Activated T-helper 17 cell treated with anti-CD3 and anti-CD28 coated beads, Interleukin-2, amount 50 U/mL, for 72 hours (primary cell): ENCODE measurements at regions not wholly inside any gene's neighbourhood (a gene's known extent, or its start where the extent isn't known, plus 50 kb on each side); places are given as distances from the start of the nearest gene placed in this dataset.

Source experiments
- ATAC-seq: fragments of 150-1000 bp; cut with Tn5 transposase; replicated peaks from 2 replicates; pipeline ENCODE4 v1.10.0; 2021; ENCODE audit warnings: mild to moderate bottlenecking, moderate library complexity
- H3K27ac Mint-ChIP-seq: one replicate; pipeline ENCODE4 v1.8.0; 2022; ENCODE audit warnings: mixed read lengths
- H3K27me3 Mint-ChIP-seq: one replicate; pipeline ENCODE4 v1.8.0; 2022; ENCODE audit warnings: mixed read lengths
- H3K36me3 Mint-ChIP-seq: one replicate; pipeline ENCODE4 v1.8.0; 2022; ENCODE audit warnings: low read depth, mild to moderate bottlenecking, mixed read lengths
- H3K4me1 Mint-ChIP-seq: one replicate; pipeline ENCODE4 v1.8.0; 2022; ENCODE audit warnings: mixed read lengths
- H3K4me3 Mint-ChIP-seq: one replicate; pipeline ENCODE4 v1.8.0; 2022; ENCODE audit warnings: mild to moderate bottlenecking, mixed read lengths
- H3K9me3 Mint-ChIP-seq: one replicate; pipeline ENCODE4 v1.8.0; 2022; ENCODE audit warnings: mixed read lengths

GRCh38 chr18:45357686-45358470 lies 257.4 kb upstream of the SLC14A2 start:
- no peak overlapping the region for H3K27ac Mint-ChIP-seq

GRCh38 chr18:45359275-45360009 lies 255.8 kb upstream of the SLC14A2 start:
- H3K27me3 Mint-ChIP-seq: peaks cover 14% of the 10 kb centered on the region
- H3K36me3 Mint-ChIP-seq: no peaks in the 10 kb centered on the region
- ATAC-seq: no peak
- no peaks in the 10 kb centered on the region for H3K4me1 Mint-ChIP-seq
- H3K4me3 Mint-ChIP-seq: no peak overlapping the region
- no peaks in the 10 kb centered on the region for H3K9me3 Mint-ChIP-seq
- no peak overlapping the region for H3K27ac Mint-ChIP-seq

More at GRCh38 chr18:45357686-45358470, 257.4 kb upstream of the SLC14A2 start:
- H3K9me3 Mint-ChIP-seq: no peaks in the 10 kb centered on the region
- H3K36me3 Mint-ChIP-seq: no peaks in the 10 kb centered on the region
- no peak for ATAC-seq
- H3K27me3 Mint-ChIP-seq: peaks cover 2% of the 10 kb centered on the region
- no peak overlapping the region for H3K4me3 Mint-ChIP-seq
- H3K4me1 Mint-ChIP-seq: no peaks in the 10 kb centered on the region

DNA sequence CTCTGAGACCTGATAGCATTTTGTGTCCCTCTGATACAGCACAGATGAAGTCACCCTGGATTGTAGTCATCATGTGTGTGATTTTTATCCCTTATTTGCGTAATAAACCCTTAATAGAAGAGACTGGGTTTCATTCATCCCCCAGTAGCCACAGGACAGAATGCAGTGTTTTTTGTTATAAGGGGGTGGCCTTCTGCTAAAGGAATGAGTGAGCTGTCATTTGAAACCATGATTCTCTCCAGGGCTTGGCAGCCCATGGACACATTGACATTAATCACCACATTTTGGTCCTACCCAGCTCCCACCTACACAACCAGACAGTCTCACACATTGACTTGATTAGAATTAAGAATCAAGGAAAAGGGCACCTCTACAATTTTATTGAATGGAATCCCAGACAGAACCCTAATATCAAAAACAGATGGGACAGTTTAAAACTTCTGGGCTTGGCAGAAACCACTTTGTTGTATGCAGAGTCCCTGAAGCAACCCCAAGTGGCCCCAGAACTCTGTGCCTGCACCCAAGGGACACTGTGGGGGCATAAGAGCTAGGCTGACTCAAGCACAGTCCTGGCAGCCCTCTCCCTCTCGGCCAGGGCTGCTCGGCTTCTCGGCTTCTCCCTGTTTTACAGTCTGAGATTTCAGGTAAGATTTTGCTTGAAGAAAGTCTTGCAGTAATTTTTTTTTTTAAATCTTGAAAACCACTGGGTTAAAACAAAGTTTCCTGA lies 254.0 kb upstream of the SLC14A2 start:
- Mint-ChIP-seq H3K9me3 (no peaks in the 10 kb centered on the region), H3K27ac (no peak overlapping the region), H3K36me3 (no peaks in the 10 kb centered on the region), H3K4me1 (no peaks in the 10 kb centered on the region), H3K4me3 (no peak overlapping the region), H3K27me3 (peaks cover 15% of the 10 kb centered on the region)
- ATAC-seq: no peak

DNA sequence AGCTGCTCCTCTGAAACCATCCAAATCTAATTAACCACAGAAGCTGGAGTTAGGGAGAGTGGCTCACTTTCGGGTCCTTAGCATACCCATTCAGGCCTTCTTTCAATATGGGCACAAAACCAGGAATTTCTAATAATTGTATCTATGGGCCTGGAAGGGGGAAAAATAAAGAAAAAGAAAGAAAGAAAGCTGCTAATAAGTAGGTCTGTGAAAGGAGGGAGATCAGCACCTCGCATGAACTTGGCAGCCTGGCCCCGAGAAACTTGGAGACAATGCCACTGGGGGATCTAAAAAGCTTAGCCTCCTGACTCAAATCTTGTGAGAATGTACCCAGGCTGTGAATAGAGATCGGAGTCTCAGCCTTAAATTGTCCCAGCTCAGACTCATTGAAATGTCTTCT lies 252.1 kb upstream of the SLC14A2 start:
- Mint-ChIP-seq H3K9me3 (no peaks in the 10 kb centered on the region), H3K27ac (no peak overlapping the region), H3K36me3 (no peaks in the 10 kb centered on the region), H3K4me1 (no peaks in the 10 kb centered on the region), H3K27me3 (peaks cover 15% of the 10 kb centered on the region), H3K4me3 (no peak overlapping the region)
- no peak for ATAC-seq

DNA sequence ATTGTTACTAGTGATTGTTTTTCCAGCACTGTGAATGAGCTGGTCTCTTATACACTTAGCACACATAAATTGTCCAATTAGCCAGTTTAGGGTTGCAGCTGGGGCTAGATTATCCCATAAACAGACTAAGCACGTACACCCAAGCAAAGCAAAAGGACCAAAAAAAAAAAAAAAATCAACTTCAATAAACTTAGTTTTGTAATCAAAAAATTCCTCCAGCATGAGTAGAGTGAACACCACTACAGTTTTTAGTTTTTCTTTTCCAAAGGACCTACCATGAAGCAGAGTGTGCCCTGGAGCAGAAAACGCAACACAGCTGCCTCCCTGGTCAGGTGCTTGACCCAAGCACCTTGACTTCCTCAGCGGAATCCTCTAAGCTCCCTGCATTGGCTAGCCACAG lies 249.4 kb upstream of the SLC14A2 start:
- Mint-ChIP-seq H3K27ac (no peak overlapping the region), H3K36me3 (no peaks in the 10 kb centered on the region)
- ATAC-seq: no peak

GRCh38 chr18:45370255-45371010 lies 244.8 kb upstream of the SLC14A2 start:
- Mint-ChIP-seq H3K27ac (no peak overlapping the region), H3K36me3 (no peaks in the 10 kb centered on the region), H3K9me3 (no peaks in the 10 kb centered on the region), H3K4me1 (no peaks in the 10 kb centered on the region), H3K4me3 (no peak overlapping the region), H3K27me3 (peaks cover 10% of the 10 kb centered on the region)
- ATAC-seq: no peak

More for the DNA sequence above, 249.4 kb upstream of the SLC14A2 start:
- Mint-ChIP-seq H3K27me3 (peaks cover 19% of the 10 kb centered on the region), H3K4me3 (no peak overlapping the region), H3K4me1 (no peaks in the 10 kb centered on the region), H3K9me3 (no peaks in the 10 kb centered on the region)

DNA sequence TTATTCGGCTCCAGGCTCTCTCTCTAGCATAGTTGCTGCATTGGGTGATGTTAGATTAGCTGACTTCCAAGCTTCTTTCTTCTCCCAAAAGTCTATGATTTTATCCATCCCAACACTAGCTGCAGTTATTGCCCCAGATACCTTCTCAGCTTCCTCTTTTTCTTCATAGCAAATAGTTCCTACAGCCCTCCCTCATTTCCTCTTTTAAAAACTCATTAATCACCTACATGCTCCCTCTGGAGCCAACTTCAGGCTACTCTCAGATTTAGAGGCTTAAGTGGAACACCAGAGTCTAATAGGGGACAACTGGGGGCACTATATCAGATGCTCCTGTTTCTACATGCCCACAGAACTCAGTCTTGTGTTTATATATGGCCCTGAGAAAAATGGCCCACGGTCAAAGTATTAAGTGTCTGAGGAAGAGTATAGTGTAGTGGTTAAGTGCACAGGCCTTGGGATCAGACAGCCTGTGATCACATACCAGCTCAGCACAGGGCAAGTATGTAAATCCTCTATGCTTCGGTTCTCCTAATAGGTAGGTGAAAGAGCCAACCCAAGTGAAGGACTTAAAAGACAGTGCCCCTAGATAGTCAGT lies 241.9 kb upstream of the SLC14A2 start:
- ATAC-seq: no peak
- Mint-ChIP-seq H3K36me3 (no peaks in the 10 kb centered on the region), H3K27me3 (peaks cover 27% of the 10 kb centered on the region), H3K27ac (no peak overlapping the region), H3K4me3 (no peak overlapping the region), H3K4me1 (no peaks in the 10 kb centered on the region), H3K9me3 (no peaks in the 10 kb centered on the region)

GRCh38 chr18:45374236-45374635 lies 241.0 kb upstream of the SLC14A2 start:
- ATAC-seq: no peak
- no peak overlapping the region for H3K4me3 Mint-ChIP-seq
- no peaks in the 10 kb centered on the region for H3K9me3 Mint-ChIP-seq
- H3K27ac Mint-ChIP-seq: no peak overlapping the region
- H3K4me1 Mint-ChIP-seq: no peaks in the 10 kb centered on the region
- H3K36me3 Mint-ChIP-seq: no peaks in the 10 kb centered on the region
- peaks cover 31% of the 10 kb centered on the region for H3K27me3 Mint-ChIP-seq

GRCh38 chr18:45374878-45375630 lies 240.2 kb upstream of the SLC14A2 start:
- H3K4me1 Mint-ChIP-seq: no peaks in the 10 kb centered on the region
- H3K36me3 Mint-ChIP-seq: no peaks in the 10 kb centered on the region
- no peaks in the 10 kb centered on the region for H3K9me3 Mint-ChIP-seq
- peaks cover 28% of the 10 kb centered on the region for H3K27me3 Mint-ChIP-seq
- ATAC-seq: no peak
- H3K4me3 Mint-ChIP-seq: no peak overlapping the region
- H3K27ac Mint-ChIP-seq: no peak overlapping the region

- H3K27ac Mint-ChIP-seq: no peak overlapping the region
- H3K4me3 Mint-ChIP-seq: no peak overlapping the region
- H3K36me3 Mint-ChIP-seq: no peaks in the 10 kb centered on the region
- ATAC-seq: no peak
- no peaks in the 10 kb centered on the region for H3K4me1 Mint-ChIP-seq
- no peaks in the 10 kb centered on the region for H3K9me3 Mint-ChIP-seq
- peaks cover 27% of the 10 kb centered on the region for H3K27me3 Mint-ChIP-seq
Measured at GRCh38 chr18:45376193-45376592, 239.1 kb upstream of the SLC14A2 start.

DNA sequence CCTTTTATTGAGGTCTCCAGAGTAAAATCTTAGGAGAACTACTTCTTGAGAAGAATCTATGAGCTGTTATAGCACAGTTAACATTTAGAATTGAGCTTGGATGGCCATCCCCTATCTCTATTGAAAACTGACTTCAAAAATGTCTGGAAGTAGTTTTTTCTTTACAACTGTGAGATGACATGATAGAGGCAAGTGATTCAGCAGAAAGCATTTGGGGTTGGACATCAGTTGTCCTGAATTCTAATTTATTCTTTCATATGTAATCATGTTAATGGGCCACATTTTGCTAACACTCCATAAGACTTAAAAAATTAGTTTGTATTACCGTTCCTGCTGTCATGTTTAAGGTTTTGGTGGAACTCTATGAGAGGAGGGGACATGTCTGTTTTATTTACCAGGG lies 237.0 kb upstream of the SLC14A2 start:
- Mint-ChIP-seq H3K4me1 (no peaks in the 10 kb centered on the region), H3K9me3 (no peaks in the 10 kb centered on the region), H3K4me3 (no peak overlapping the region), H3K36me3 (no peaks in the 10 kb centered on the region), H3K27me3 (peaks cover 32% of the 10 kb centered on the region), H3K27ac (no peak overlapping the region)
- no peak for ATAC-seq

DNA sequence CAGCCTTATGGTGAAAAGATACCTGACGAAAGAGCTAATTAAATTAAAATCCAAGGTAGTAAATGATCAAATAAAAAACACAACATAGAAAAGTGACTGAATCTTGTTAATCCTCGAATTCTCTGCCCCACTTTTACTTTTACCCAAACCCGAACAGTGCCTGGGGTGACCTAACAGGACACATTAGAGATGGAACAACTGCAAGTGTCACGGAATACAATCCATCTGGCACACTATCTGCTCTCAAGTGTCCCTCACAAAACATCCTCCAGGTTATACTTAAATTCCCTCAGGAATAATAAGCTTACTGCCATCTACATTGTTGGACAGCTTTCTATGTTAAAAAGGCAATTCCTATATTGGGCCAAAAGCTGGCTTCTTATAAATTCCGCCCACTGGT lies 236.3 kb upstream of the SLC14A2 start:
- H3K27me3 Mint-ChIP-seq: peaks cover 35% of the 10 kb centered on the region
- no peaks in the 10 kb centered on the region for H3K36me3 Mint-ChIP-seq
- H3K9me3 Mint-ChIP-seq: no peaks in the 10 kb centered on the region
- no peaks in the 10 kb centered on the region for H3K4me1 Mint-ChIP-seq
- ATAC-seq: no peak
- no peak overlapping the region for H3K4me3 Mint-ChIP-seq
- H3K27ac Mint-ChIP-seq: no peak overlapping the region

DNA sequence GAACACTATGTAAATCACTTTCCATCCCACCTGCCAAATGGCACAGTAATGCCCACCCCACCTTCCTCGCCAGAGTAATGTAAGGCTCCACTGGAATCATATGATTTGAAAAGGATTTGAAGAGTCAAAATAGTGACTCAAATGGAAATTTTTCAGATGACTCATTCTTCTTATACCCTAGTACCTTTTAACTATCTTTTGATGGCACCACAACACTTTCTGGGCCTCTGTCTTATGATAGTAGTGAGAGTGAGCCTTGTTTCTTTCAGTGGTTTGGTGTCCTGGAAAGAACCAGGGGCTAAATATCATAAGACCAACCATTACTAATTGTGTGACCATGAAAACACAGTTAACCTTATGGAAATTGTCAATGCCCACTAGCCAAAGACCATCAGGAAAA lies 235.4 kb upstream of the SLC14A2 start:
- Mint-ChIP-seq H3K36me3 (no peaks in the 10 kb centered on the region), H3K9me3 (no peaks in the 10 kb centered on the region), H3K27me3 (peaks cover 38% of the 10 kb centered on the region), H3K4me1 (no peaks in the 10 kb centered on the region), H3K27ac (no peak overlapping the region), H3K4me3 (no peak overlapping the region)
- ATAC-seq: peak; percentile 61
